ENCODE measurements at regions not wholly inside any gene's neighbourhood (a gene's known extent, or its start where the extent isn't known, plus 50 kb on each side); places are given as distances from the start of the nearest gene placed in this dataset.
A peak's percentile ranks its signal among the peaks of the same experiment; 100 is the strongest.

GRCh38 chr1:218957971-218958370 lies 215.7 kb upstream of the LYPLAL1 start:
- no peak overlapping the region for H3K27ac ChIP-seq (ENCODE audit: low read depth, low read length)
- no peak for TF ChIP-seq ZBTB33 (IDR thresholded peaks at IDR 0.05; ENCODE audit: extremely low read depth, insufficient replicate concordance, low read length)
- no peak for TF ChIP-seq SP1 (IDR thresholded peaks at IDR 0.05; ENCODE audit: low read depth)
- no peak for TF ChIP-seq ZFX (IDR thresholded peaks at IDR 0.05)
- no peak for TF ChIP-seq MAX (IDR thresholded peaks at IDR 0.05)
- TF ChIP-seq CTCF (IDR thresholded peaks at IDR 0.05 in 2 of 3, conservative IDR thresholded peaks at IDR 0.05 in 1 of 3; ENCODE audit: borderline replicate concordance in 1 of 3, insufficient read depth in 1 of 3, low read depth in 2 of 3, low read length in 2 of 3): no peak
- TF ChIP-seq POLR2AphosphoS5 (IDR thresholded peaks at IDR 0.05; ENCODE audit: low read depth, low read length): no peak
- TF ChIP-seq ZNF274 (IDR thresholded peaks at IDR 0.05; ENCODE audit: low read depth, low read length): no peak
- no peak for TF ChIP-seq CBX3 (IDR thresholded peaks at IDR 0.05; ENCODE audit: low read depth)
- TF ChIP-seq YY1 (IDR thresholded peaks at IDR 0.05; ENCODE audit: extremely low read depth, insufficient replicate concordance, low read depth, low read length): no peak
- TF ChIP-seq POLR2A (IDR thresholded peaks at IDR 0.05; ENCODE audit: borderline replicate concordance, extremely low read depth, insufficient read depth, insufficient read length): no peak
- TF ChIP-seq RAD21 (IDR thresholded peaks at IDR 0.05; ENCODE audit: low read depth): no peak
- no peak for TF ChIP-seq FOSL1 (IDR thresholded peaks at IDR 0.05; ENCODE audit: low read depth)
- TF ChIP-seq ELF1 (IDR thresholded peaks at IDR 0.05; ENCODE audit: borderline replicate concordance, low read depth): no peak
- ChIA-PET POLR2A (no interaction called here), RAD21 (ENCODE audit: low non-redundant PET in 1 of 2, low total read pairs in 2 of 2, uncharacterized antibody in 2 of 2, unreplicated experiment in 2 of 2) (no interaction called here), CTCF (no interaction called here)
- H3K36me3 ChIP-seq (ENCODE audit: control insufficient read depth in 1 of 2, insufficient read depth in 2 of 2, low read length in 2 of 2): no peaks in the 10 kb centered on the region
- H3K9me3 ChIP-seq (ENCODE audit: control insufficient read depth in 1 of 2, insufficient read depth in 1 of 2, low read depth in 1 of 2, low read length in 2 of 2): no peaks in the 10 kb centered on the region
- no peaks in the 10 kb centered on the region for H3K27me3 ChIP-seq (ENCODE audit: insufficient read depth, low read length)
- BruUV-seq (replicated peaks): no TSS peak
- H2AFZ ChIP-seq (ENCODE audit: low read depth, low read length, poor library complexity, severe bottlenecking): peak overlapping the region; percentile 65
- intact Hi-C loops (cut with micrococcal nuclease): no loop called here
- DNase-seq (ENCODE audit: low read depth, low spot score): no peak
- H3K79me2 ChIP-seq (ENCODE audit: insufficient read depth, low read length): no peaks in the 10 kb centered on the region
- H3K9me2 ChIP-seq (ENCODE audit: insufficient read depth): no peaks in the 10 kb centered on the region
- H4K20me1 ChIP-seq (ENCODE audit: insufficient read depth): no peaks in the 10 kb centered on the region
- no peak overlapping the region for H3K4me3 ChIP-seq (replicated peaks in 1 of 2; ENCODE audit: low read depth in 1 of 2, low read length in 2 of 2)
- ATAC-seq: no peak
- no peak overlapping the region for H3K9ac ChIP-seq (ENCODE audit: low read length)
- no peaks in the 10 kb centered on the region for H3K4me1 ChIP-seq (ENCODE audit: control insufficient read depth in 1 of 2, insufficient read depth in 2 of 2, low read length in 2 of 2)
- H3K4me2 ChIP-seq (ENCODE audit: low read length): no peak overlapping the region
